ENCODE measurements at regions not wholly inside any gene's neighbourhood (a gene's known extent, or its start where the extent isn't known, plus 50 kb on each side); places are given as distances from the start of the nearest gene placed in this dataset.

DNA sequence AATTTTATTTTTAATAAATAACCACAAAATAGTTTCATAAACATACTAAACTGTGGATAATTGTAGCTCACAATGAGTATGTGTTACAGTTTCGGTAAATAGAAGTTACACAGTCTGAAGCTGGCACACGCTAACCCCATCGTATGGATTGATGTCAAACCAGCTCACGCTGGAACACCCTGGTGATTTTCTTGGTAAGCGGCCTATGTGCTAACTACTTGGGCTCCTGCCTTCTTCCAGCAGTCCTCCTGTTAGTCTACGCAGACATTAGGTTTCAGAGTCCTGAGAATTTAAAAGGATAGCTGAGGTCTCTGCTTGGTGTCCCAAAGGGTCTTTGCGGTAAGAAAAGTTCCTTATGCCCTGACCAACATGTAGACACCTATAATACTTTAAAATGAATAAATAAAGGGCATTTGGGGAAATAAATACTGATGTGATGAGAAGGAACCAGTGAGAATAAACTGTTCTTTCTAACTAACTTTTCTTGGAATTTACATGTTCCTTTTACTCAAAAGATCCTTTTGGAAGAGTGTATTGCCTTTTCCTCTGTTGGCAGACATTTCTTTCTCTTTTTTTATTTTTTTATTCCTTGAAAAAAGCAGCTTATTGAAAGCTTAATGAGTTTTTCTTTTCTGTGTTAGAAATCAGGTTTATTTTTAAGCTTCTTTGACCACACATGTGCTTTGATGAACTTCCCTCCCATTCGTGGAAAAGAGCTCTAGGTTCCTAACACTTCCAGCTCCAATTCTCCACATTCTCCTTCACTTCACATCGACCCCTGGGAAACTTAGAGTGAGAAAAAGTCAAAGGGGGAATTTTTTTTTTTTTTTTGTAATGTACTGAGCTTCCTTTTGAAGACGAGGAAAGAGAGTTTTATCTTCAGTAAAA lies 322.2 kb downstream of the IRS1 start:
- TF ChIP-seq, protein P1, sequence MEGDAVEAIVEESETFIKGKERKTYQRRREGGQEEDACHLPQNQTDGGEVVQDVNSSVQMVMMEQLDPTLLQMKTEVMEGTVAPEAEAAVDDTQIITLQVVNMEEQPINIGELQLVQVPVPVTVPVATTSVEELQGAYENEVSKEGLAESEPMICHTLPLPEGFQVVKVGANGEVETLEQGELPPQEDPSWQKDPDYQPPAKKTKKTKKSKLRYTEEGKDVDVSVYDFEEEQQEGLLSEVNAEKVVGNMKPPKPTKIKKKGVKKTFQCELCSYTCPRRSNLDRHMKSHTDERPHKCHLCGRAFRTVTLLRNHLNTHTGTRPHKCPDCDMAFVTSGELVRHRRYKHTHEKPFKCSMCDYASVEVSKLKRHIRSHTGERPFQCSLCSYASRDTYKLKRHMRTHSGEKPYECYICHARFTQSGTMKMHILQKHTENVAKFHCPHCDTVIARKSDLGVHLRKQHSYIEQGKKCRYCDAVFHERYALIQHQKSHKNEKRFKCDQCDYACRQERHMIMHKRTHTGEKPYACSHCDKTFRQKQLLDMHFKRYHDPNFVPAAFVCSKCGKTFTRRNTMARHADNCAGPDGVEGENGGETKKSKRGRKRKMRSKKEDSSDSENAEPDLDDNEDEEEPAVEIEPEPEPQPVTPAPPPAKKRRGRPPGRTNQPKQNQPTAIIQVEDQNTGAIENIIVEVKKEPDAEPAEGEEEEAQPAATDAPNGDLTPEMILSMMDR (IDR thresholded peaks at IDR 0.05), result no peak
- no peak for TF ChIP-seq POLR2A (IDR thresholded peaks at IDR 0.05)

Data from heart left ventricle (tissue), 13 donors.